ENCODE measurements at regions not wholly inside any gene's neighbourhood (a gene's known extent, or its start where the extent isn't known, plus 50 kb on each side); places are given as distances from the start of the nearest gene placed in this dataset.

DNA sequence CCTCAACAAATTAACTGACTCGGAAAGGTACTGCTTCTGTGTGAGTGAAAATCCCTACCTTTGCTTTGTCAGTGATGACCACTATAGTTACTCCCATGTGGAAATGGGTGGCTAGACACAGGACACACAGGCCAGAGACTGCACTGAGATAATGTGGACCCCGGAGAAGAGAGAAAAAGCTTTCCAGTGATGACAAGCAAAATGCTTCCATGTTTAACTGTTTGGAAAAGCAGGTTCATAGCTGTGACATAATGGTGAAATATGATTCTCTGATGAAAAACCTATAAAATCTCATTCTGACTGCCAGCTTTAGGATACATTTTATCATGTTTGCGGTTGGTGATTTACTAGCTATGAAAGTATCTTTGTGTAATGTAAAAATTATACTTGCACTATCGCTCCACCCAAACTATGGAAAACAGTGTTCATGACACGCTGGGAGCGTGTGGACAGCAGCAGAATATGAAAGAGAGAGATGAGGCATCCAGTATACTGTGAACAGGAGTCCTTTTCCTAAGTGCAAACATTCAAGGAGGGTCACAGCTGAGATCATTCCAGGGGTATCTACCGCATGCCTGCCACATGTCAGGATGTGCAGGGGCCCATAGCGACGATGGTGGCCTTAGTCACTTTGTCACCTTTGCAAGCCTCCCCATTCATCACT lies 782.7 kb upstream of the SOX11 start:
- Histone ChIP-seq H3K4me3 (no peak overlapping the region), H2AFZ (ENCODE audit: control insufficient read depth, low read depth, low read length) (no peak overlapping the region), H3K79me2 (ENCODE audit: control insufficient read depth, insufficient read depth, low read length) (no peaks in the 10 kb centered on the region), H3K9me3 (replicated peaks; ENCODE audit: control insufficient read depth, insufficient read depth, low read length) (no peaks in the 10 kb centered on the region), H3K4me1 (ENCODE audit: control insufficient read depth, insufficient read depth, low read length) (no peaks in the 10 kb centered on the region), H3K36me3 (ENCODE audit: control insufficient read depth in 2 of 2, insufficient read depth in 2 of 2, low read length in 1 of 2) (no peaks in the 10 kb centered on the region), H3K27me3 (replicated peaks in 1 of 2; ENCODE audit: control insufficient read depth in 2 of 2, insufficient read depth in 2 of 2, low read length in 1 of 2) (no peaks in the 10 kb centered on the region), H3K4me2 (ENCODE audit: control insufficient read depth, insufficient read depth) (no peak overlapping the region), H3K9ac (ENCODE audit: control insufficient read depth, insufficient read depth, low read length) (no peak overlapping the region), H4K20me1 (ENCODE audit: control insufficient read depth, insufficient read depth) (no peaks in the 10 kb centered on the region), H3K27ac (ENCODE audit: control insufficient read depth, insufficient read depth) (no peak overlapping the region)
- ATAC-seq: no peak
- ChIA-PET CTCF (no interaction called here), SMC1A (ENCODE audit: uncharacterized antibody, unreplicated experiment) (no interaction called here), POLR2A (no interaction called here), RAD21 (ENCODE audit: unreplicated experiment) (no interaction called here)
- FAIRE-seq: no peak
- in situ Hi-C loops (cut with MboI): no loop called here
- 28% methylated on average over 9 of the region's 9 CpGs for WGBS (ENCODE audit: insufficient coverage, insufficient replicate concordance, low lambda C conversion rate, missing lambda C conversion rate)
- TF ChIP-seq MTA3 (IDR thresholded peaks at IDR 0.05; ENCODE audit: borderline replicate concordance, low read length) (no peak), ATF7 (IDR thresholded peaks at IDR 0.05; ENCODE audit: low read depth) (no peak), NBN (IDR thresholded peaks at IDR 0.05) (no peak), GABPA (IDR thresholded peaks at IDR 0.05; ENCODE audit: low read depth) (no peak), LARP7 (IDR thresholded peaks at IDR 0.05) (no peak), HCFC1 (IDR thresholded peaks at IDR 0.05; ENCODE audit: low read length) (no peak), RELA (IDR thresholded peaks at IDR 0.05; ENCODE audit: borderline replicate concordance, partially characterized antibody) (no peak), CBX5 (IDR thresholded peaks at IDR 0.05; ENCODE audit: low read depth) (no peak), POLR2AphosphoS2 (IDR thresholded peaks at IDR 0.05; ENCODE audit: low read depth, low read length) (no peak), POU2F2 (IDR thresholded peaks at IDR 0.05; ENCODE audit: borderline replicate concordance, low read depth, low read length) (no peak), DPF2 (IDR thresholded peaks at IDR 0.05) (no peak), ESRRA (IDR thresholded peaks at IDR 0.05; ENCODE audit: low read length) (no peak), RB1 (IDR thresholded peaks at IDR 0.05; ENCODE audit: borderline replicate concordance) (no peak)
- TF ChIP-seq, protein P1, sequence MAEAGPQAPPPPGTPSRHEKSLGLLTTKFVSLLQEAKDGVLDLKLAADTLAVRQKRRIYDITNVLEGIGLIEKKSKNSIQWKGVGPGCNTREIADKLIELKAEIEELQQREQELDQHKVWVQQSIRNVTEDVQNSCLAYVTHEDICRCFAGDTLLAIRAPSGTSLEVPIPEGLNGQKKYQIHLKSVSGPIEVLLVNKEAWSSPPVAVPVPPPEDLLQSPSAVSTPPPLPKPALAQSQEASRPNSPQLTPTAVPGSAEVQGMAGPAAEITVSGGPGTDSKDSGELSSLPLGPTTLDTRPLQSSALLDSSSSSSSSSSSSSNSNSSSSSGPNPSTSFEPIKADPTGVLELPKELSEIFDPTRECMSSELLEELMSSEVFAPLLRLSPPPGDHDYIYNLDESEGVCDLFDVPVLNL (IDR thresholded peaks at IDR 0.05; ENCODE audit: low read depth, low read length): no peak
- TF ChIP-seq, protein P2, sequence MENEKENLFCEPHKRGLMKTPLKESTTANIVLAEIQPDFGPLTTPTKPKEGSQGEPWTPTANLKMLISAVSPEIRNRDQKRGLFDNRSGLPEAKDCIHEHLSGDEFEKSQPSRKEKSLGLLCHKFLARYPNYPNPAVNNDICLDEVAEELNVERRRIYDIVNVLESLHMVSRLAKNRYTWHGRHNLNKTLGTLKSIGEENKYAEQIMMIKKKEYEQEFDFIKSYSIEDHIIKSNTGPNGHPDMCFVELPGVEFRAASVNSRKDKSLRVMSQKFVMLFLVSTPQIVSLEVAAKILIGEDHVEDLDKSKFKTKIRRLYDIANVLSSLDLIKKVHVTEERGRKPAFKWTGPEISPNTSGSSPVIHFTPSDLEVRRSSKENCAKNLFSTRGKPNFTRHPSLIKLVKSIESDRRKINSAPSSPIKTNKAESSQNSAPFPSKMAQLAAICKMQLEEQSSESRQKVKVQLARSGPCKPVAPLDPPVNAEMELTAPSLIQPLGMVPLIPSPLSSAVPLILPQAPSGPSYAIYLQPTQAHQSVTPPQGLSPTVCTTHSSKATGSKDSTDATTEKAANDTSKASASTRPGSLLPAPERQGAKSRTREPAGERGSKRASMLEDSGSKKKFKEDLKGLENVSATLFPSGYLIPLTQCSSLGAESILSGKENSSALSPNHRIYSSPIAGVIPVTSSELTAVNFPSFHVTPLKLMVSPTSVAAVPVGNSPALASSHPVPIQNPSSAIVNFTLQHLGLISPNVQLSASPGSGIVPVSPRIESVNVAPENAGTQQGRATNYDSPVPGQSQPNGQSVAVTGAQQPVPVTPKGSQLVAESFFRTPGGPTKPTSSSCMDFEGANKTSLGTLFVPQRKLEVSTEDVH (IDR thresholded peaks at IDR 0.05; ENCODE audit: low read depth, partially characterized antibody): no peak
- DNase-seq (ENCODE audit: low read depth, low spot score): no peak
- BruUV-seq (replicated peaks): no TSS peak
- intact Hi-C loops (cut with micrococcal nuclease; ENCODE audit: unreplicated experiment): no loop called here

Measured in GM12878 (cell line).